ENCODE measurements at regions not wholly inside any gene's neighbourhood (a gene's known extent, or its start where the extent isn't known, plus 50 kb on each side); places are given as distances from the start of the nearest gene placed in this dataset.

- no peaks in the 10 kb centered on the region for H3K27me3 ChIP-seq (ENCODE audit: control insufficient read depth in 2 of 2, insufficient read depth in 2 of 2, low read length in 2 of 2)
- Mint-ChIP-seq H3K27me3 (ENCODE audit: low read depth in 3 of 3) (peaks cover 0 to 2% (median 0%) of the 10 kb centered on the region in 3 donors), H3K9me3 (peaks cover 3 to 31% (median 20%) of the 10 kb centered on the region in 7 donors), H3K36me3 (no peaks in the 10 kb centered on the region), H3K4me3 (no peak overlapping the region), H3K4me1 (no peaks in the 10 kb centered on the region), H3K27ac (no peak overlapping the region)
- intact Hi-C loops (cut with micrococcal nuclease): no loop called here
- no peak overlapping the region for H3K4me3 ChIP-seq (replicated peaks in 1 of 3; ENCODE audit: low read depth in 2 of 3, low read length in 3 of 3)
- no peaks in the 10 kb centered on the region for H4K20me1 ChIP-seq (ENCODE audit: insufficient read depth, low read length)
- no peak for DNase-seq
- H2AFZ ChIP-seq (ENCODE audit: insufficient read depth, low read depth, low read length, poor library complexity, severe bottlenecking): no peak overlapping the region
- H3K36me3 ChIP-seq (replicated peaks in 1 of 2; ENCODE audit: control insufficient read depth in 1 of 2, insufficient read depth in 2 of 2, low read length in 2 of 2): no peaks in the 10 kb centered on the region
- H3K27ac ChIP-seq (ENCODE audit: low read depth in 1 of 2, low read length in 2 of 2): no peak overlapping the region
- WGBS (ENCODE audit: insufficient coverage): 92% methylated on average over 11 of the region's 12 CpGs
- TF ChIP-seq CTCF (IDR thresholded peaks at IDR 0.05): no peak
- H3K4me1 ChIP-seq (ENCODE audit: control insufficient read depth in 1 of 2, insufficient read depth in 2 of 2, low read length in 2 of 2): no peaks in the 10 kb centered on the region
- no peaks in the 10 kb centered on the region for H3K79me2 ChIP-seq (ENCODE audit: insufficient read depth, low read length)
- H3K9ac ChIP-seq (ENCODE audit: insufficient read depth, low read length, poor library complexity, severe bottlenecking): no peak overlapping the region
- peaks cover 51 to 57% of the 10 kb centered on the region in 2 donors for H3K9me3 ChIP-seq (replicated peaks in 1 of 2; ENCODE audit: control insufficient read depth in 1 of 2, insufficient read depth in 1 of 2, low read length in 2 of 2)
- H3K4me2 ChIP-seq (replicated peaks; ENCODE audit: extremely low read depth, low read length, poor library complexity, severe bottlenecking): no peak overlapping the region
Measured at GRCh38 chr1:218751208-218751948, 406.2 kb downstream of the TGFB2 start.

- no peak overlapping the region for H3K27ac ChIP-seq (ENCODE audit: low read depth in 1 of 2, low read length in 2 of 2)
- peaks cover 0 to 3% (median 0%) of the 10 kb centered on the region in 3 donors for H3K27me3 Mint-ChIP-seq (ENCODE audit: low read depth in 3 of 3)
- intact Hi-C loops (cut with micrococcal nuclease): no loop called here
- no peaks in the 10 kb centered on the region for H3K4me1 Mint-ChIP-seq
- H3K36me3 Mint-ChIP-seq: no peaks in the 10 kb centered on the region
- no peak overlapping the region for H2AFZ ChIP-seq (ENCODE audit: insufficient read depth, low read depth, low read length, poor library complexity, severe bottlenecking)
- H3K4me2 ChIP-seq (replicated peaks; ENCODE audit: extremely low read depth, low read length, poor library complexity, severe bottlenecking): no peak overlapping the region
- H3K4me3 Mint-ChIP-seq: no peak overlapping the region
- H3K27me3 ChIP-seq (ENCODE audit: control insufficient read depth in 2 of 2, insufficient read depth in 2 of 2, low read length in 2 of 2): no peaks in the 10 kb centered on the region
- H4K20me1 ChIP-seq (ENCODE audit: insufficient read depth, low read length): no peaks in the 10 kb centered on the region
- no peaks in the 10 kb centered on the region for H3K4me1 ChIP-seq (ENCODE audit: control insufficient read depth in 1 of 2, insufficient read depth in 2 of 2, low read length in 2 of 2)
- H3K27ac Mint-ChIP-seq: no peak overlapping the region
- no peaks in the 10 kb centered on the region for H3K36me3 ChIP-seq (replicated peaks in 1 of 2; ENCODE audit: control insufficient read depth in 1 of 2, insufficient read depth in 2 of 2, low read length in 2 of 2)
- no peak overlapping the region for H3K4me3 ChIP-seq (replicated peaks in 1 of 3; ENCODE audit: low read depth in 2 of 3, low read length in 3 of 3)
- H3K79me2 ChIP-seq (ENCODE audit: insufficient read depth, low read length): no peaks in the 10 kb centered on the region
- H3K9me3 ChIP-seq (replicated peaks in 1 of 2; ENCODE audit: control insufficient read depth in 1 of 2, insufficient read depth in 1 of 2, low read length in 2 of 2): peaks cover 51 to 57% of the 10 kb centered on the region in 2 donors
- DNase-seq: no peak
- peaks cover under 1 to 30% (median 20%) of the 10 kb centered on the region in 7 donors for H3K9me3 Mint-ChIP-seq
- no peak overlapping the region for H3K9ac ChIP-seq (ENCODE audit: insufficient read depth, low read length, poor library complexity, severe bottlenecking)
- TF ChIP-seq CTCF (IDR thresholded peaks at IDR 0.05): no peak
- WGBS (ENCODE audit: insufficient coverage): 68% methylated on average over 2 of the region's 3 CpGs
Measured at GRCh38 chr1:218752126-218752525, 407.0 kb downstream of the TGFB2 start.
